HG02840 (cell line): ENCODE measurements at regions not wholly inside any gene's neighbourhood (a gene's known extent, or its start where the extent isn't known, plus 50 kb on each side); places are given as distances from the start of the nearest gene placed in this dataset.
A peak's percentile ranks its signal among the peaks of the same experiment; 100 is the strongest.

Source experiments
- ATAC-seq: cut with Tn5 transposase; IDR thresholded peaks from one replicate; pipeline ENCODE4 v1.9.1; 2021; ENCODE audit warnings: mild to moderate bottlenecking, moderate library complexity, moderate number of reproducible peaks; ENCODE audit not compliant: unreplicated experiment, low FRiP score

GRCh38 chr12:39127401-39127800, 222.0 kb upstream of the CPNE8 start:
- no peak for ATAC-seq

- no peak for ATAC-seq
Measured at GRCh38 chr12:39125566-39125965, 220.2 kb upstream of the CPNE8 start.

DNA sequence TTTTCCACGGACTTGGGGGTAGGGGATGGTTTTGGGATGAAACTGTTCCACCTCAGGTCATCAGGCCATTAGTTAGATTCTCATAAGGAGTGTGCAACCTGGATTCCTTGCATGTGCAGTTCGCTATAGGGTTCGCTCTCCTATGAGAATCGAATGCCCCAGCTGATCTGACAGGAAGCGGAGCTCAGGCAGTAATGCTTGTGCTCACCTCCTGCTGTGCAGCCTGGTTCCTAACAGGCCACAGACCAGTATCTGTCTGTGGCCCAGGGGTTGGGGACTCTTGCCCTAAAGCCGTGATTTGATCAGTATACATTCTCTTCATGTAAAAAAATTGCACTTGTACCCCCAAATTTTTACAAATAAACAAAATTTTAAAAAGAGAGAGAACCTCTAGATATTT, 219.4 kb upstream of the CPNE8 start:
- no peak for ATAC-seq

DNA sequence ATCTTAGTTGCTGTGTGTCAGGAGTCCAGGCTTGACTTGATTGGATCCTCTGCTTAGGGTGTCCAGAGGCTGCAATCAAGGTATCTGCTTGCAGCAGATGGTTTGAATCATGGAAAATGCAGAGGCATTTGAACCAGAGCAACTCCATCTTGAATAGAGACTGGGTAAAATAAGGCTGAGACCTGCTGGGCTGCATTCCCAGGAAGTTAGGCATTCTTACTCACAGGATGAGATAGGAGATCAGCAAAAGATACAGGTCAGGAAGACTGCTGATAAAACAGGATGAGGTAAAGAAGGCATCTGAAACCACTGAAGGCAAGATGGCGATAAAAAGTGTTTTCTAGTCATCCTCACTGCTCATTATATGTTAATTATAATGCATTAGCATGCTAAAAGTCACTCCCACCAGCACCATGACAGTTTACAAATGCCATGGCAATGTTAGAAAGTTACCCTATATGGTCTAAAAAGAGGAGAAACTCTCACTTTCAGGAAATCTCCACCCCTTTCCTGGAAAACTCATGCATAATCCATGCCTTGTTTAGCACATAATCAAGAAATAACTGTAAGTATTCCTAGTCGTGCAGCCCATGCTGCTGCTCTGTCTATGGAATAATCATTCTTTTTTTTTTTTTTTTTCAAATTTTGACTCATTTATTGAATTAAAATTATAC, 218.3 kb upstream of the CPNE8 start:
- no peak for ATAC-seq

DNA sequence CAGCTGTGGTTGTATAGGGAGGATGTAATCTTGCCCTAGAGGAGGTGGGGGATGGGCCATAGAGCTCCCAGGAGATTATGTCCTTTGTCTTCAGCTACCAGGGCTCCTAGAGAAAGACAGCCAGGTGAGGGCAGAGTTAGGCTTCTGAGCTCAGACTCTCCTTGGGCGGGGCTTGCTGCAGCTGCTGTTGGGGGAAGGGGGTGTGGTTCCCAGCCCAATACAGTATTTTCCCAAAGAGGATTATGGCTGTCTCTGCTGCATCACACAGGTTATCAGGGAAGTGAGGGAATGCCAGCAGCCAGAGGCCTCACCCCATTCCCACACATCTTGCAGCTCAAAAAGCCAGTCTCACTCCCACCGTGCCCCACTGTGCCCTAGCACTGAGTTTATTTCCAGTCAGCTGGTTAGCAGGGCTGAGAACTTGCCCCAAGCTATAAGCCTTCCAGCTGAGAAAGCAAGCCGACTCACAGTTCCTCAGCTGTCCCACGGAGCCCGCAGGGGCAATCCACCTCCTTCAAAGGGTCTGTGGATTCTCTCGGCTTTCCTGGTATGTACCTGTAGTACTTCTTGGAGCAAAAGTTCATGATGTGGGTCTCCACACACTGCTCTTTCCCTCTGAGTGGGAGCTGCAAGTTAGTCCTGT, 217.3 kb upstream of the CPNE8 start:
- ATAC-seq = no peak

- no peak for ATAC-seq
Measured at GRCh38 chr12:39116861-39117260, 211.5 kb upstream of the CPNE8 start.

DNA sequence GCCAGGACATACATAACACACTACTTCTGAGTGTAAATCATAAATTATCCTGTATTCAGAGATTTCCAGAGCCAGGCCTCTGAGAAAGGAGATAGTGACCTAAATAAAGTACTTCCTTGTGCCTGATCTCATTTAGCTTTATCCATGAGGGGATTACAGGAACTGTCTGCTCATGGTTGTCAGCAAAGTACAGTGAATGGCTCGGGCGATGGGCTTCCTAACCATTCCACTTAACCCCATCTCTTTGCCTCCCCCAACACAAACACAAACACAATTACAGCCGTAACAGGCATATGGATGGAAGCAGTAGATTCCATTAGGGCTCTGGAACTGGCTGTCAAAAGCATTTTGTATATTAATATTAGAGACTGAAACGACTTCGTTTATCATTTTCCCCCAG, 206.7 kb upstream of the CPNE8 start:
- ATAC-seq = no peak

DNA sequence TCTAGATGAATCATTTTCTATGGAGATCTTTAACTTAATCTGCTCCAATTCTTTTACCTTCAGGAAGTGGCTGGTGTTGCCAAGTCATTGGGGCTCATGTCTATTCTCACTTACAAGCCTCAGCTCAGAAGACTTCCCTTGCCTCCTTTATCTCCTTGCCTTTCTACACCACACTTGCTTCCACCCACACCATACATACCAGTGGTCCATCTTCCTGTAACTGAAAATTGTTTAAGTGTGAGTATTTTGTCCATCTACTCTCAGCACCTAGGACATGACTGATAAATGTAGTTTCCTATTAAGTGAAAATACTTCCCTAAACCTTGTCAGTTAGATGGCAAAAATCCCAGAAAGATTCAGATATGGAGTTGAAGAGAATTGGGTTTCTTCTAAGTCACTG, 199.7 kb upstream of the CPNE8 start:
- no peak for ATAC-seq

- peak; percentile 87 for ATAC-seq
Measured at GRCh38 chr12:39103552-39104165, 198.3 kb upstream of the CPNE8 start.

GRCh38 chr12:39102474-39103209, 197.3 kb upstream of the CPNE8 start:
- no peak for ATAC-seq

DNA sequence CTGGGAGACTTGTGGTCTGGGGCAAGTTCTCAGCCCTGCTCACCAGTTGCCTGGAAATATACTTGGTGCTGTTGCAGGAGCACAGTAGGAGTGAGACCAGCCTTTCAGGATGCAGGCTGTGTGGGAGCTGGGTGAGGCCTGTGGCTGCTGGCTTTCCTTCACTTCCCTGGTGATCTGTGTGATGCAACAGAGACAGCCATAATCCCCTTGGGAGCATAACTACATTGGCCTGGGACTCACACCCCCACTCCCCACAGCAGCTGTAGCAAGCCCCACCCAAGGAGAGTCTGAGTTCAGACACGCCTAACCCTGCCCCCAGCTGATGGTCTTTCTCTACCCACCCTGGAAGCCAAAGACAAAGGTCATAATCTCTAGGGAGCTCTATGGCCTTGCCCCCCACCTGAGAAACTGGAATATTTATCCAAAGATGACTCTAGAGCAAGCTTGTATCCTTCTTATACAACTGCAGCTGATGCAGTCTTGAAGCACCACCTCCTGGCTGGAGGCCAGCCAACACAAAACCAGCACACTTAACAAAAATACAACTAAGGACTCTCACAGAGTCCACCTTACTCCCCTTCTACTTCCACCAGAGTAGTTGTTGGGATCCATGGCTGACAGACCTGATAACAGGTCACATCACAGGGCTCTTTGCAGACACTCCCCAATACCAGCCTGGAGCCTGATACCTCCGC, 190.4 kb upstream of the CPNE8 start:
- ATAC-seq = no peak

- ATAC-seq = no peak
Measured at GRCh38 chr12:39081910-39082309, 176.5 kb upstream of the CPNE8 start.

DNA sequence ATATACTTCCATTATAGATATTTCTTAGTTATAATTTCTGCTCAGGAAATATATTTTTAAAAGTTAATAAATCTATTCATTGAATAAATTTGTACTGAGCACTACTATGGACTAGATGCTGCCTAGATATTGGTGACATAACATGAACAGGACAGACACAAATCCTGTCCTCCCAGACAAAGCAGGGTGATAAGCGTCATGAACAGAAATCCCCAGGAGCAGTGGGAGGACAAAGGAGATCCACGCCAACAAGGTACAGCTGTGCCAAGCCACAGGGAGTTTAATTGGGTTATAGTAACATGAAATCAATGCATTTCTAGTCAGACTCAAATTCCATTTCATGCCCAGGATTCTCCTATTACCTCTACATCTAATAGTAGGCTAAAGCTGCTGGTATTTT, 171.8 kb upstream of the CPNE8 start:
- ATAC-seq = no peak

- ATAC-seq = no peak
Measured at GRCh38 chr12:39074063-39074462, 168.7 kb upstream of the CPNE8 start.

DNA sequence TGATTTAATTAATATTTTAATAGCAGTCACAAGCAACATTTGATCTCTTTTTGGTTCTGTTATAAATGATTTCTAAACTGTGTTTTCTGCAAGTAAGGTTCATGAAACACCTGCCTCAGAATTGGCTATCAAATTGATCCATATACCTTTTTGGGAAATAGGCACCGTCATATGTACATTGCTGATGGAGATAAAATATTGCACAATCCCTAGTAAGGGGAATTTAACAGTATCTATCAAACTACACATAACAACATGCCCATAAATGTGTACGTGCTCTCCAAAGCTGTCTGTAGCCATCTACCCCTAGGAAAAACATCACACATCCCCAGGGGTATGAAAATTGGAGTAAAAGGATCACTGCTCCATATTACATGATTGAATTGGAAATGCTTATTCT, 167.3 kb upstream of the CPNE8 start:
- no peak for ATAC-seq

DNA sequence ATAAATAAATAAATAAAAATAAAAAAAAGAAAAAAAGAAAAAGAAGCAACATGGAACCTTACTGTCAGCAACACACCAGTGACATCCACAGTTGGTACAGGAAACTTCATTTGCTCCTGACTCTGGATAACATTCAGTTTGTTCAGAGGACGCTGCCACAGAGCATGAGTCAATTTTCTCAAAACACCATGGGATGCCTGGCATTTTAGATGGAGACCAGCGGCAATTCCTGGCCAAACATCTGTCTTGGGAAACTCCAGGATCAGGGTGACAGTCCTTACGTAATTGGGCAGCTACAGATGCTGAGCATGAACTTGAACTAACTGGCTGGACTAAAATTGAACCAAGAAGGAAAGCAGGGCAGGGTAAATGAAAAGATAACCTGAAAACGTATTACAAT, 166.2 kb upstream of the CPNE8 start:
- ATAC-seq = no peak

- no peak for ATAC-seq
Measured at GRCh38 chr12:39070775-39071174, 165.4 kb upstream of the CPNE8 start.

GRCh38 chr12:39065455-39065854, 160.1 kb upstream of the CPNE8 start:
- ATAC-seq = no peak

GRCh38 chr12:39064708-39065107, 159.3 kb upstream of the CPNE8 start:
- no peak for ATAC-seq

DNA sequence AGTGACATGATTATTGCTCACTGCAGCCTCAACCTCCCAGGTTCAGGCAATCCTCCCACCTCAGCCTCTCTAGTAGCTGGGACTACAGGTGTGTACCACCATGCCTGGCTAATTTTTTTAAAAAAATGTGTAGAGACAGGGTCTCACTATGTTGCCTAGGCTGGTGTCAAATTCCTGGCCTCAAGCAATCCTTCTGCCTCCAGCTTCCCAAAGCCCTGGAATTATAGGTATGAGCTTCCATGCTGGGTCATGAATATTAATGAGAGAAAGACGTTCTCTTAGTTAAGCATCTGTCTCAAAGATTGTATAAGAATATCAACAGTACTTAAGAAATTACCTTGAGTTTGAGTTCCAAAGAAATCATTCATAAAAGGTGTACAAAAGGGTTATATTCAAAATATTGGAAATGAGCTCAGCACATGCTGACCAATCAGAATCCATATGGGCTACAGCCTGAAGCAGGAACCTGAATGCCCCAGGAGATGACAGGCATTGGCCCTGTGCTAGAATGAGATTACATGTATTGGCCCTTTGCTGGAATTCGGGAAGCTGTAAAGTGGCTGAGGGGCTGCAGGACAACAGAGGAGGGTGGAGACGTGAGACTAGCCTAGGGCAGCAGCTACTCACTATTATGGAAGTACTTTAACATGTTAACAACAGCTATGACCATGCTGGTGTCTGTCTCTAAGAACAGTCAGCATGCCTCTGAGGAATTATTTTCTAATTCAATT, 157.0 kb upstream of the CPNE8 start:
- ATAC-seq = no peak
